H9 (cell line): ENCODE measurements at regions not wholly inside any gene's neighbourhood (a gene's known extent, or its start where the extent isn't known, plus 50 kb on each side); places are given as distances from the start of the nearest gene placed in this dataset.

Experiments used
- DNase-seq: peaks from one replicate; pipeline ENCODE4 v3.0.0-alpha.2; 2017
- H2AFZ ChIP-seq: one replicate; pipeline ENCODE4 v1.6.1; 2013; ENCODE audit warnings: mild to moderate bottlenecking, low read length, control low read depth, moderate library complexity
- H2AK5ac ChIP-seq: 2 replicates; pipeline ENCODE4 v1.6.1; 2013; ENCODE audit warnings: low read length, control low read depth, mixed read lengths; ENCODE audit not compliant: insufficient read length
- H2BK120ac ChIP-seq: one replicate; pipeline ENCODE4 v1.6.1; 2013; ENCODE audit warnings: low read depth, mild to moderate bottlenecking, low read length, control low read depth, inconsistent platforms; ENCODE audit not compliant: poor library complexity, severe bottlenecking
- H2BK12ac ChIP-seq: 2 replicates; pipeline ENCODE4 v1.6.1; 2013; ENCODE audit warnings: low read length, control low read depth, mixed read lengths, low read depth; ENCODE audit not compliant: insufficient read length
- H2BK15ac ChIP-seq: 2 replicates; pipeline ENCODE4 v1.6.1; 2013; ENCODE audit warnings: low read depth, low read length, control low read depth
- H2BK20ac ChIP-seq: one replicate; pipeline ENCODE4 v1.6.1; 2013; ENCODE audit warnings: low read depth, mild to moderate bottlenecking, low read length, control low read depth, inconsistent platforms; ENCODE audit not compliant: poor library complexity, severe bottlenecking
- H2BK5ac ChIP-seq: 2 replicates; pipeline ENCODE4 v1.6.1; 2013; ENCODE audit warnings: low read length, control low read depth, mixed read lengths; ENCODE audit not compliant: insufficient read length
- H3K14ac ChIP-seq: 2 replicates; pipeline ENCODE4 v1.6.1; 2013; ENCODE audit warnings: low read length, control low read depth; ENCODE audit not compliant: insufficient read depth
- H3K18ac ChIP-seq: 2 replicates; pipeline ENCODE4 v1.6.1; 2013; ENCODE audit warnings: low read depth, mild to moderate bottlenecking, mixed read lengths, low read length, control low read depth; ENCODE audit not compliant: insufficient read length
- H3K23ac ChIP-seq: 2 replicates; pipeline ENCODE4 v1.6.1; 2013; ENCODE audit warnings: low read length, control low read depth, mixed read lengths, low read depth; ENCODE audit not compliant: insufficient read length
- H3K23me2 ChIP-seq: 2 replicates; pipeline ENCODE4 v1.6.1; 2013; ENCODE audit warnings: low read depth, mild to moderate bottlenecking, mixed read lengths, low read length, control low read depth; ENCODE audit not compliant: insufficient read length, poor library complexity, severe bottlenecking
- H3K27ac ChIP-seq: 2 replicates; pipeline ENCODE4 v1.5.1; 2013; ENCODE audit warnings: low read length, control low read depth, mixed read lengths, low read depth; ENCODE audit not compliant: insufficient read length
- H3K27me3 ChIP-seq: 2 replicates; pipeline ENCODE4 v1.6.1; 2013; ENCODE audit warnings: low read length, control low read depth, inconsistent platforms; ENCODE audit not compliant: insufficient read depth
- H3K4ac ChIP-seq: 2 replicates; pipeline ENCODE4 v1.6.1; 2013; ENCODE audit warnings: low read depth, mild to moderate bottlenecking, control low read depth, inconsistent platforms, low read length, moderate library complexity
- H3K4me1 ChIP-seq: 2 replicates; pipeline ENCODE4 v1.6.1; 2013; ENCODE audit warnings: low read length, control low read depth, inconsistent platforms; ENCODE audit not compliant: insufficient read depth
- H3K4me2 ChIP-seq: 2 replicates; pipeline ENCODE4 v1.6.1; 2013; ENCODE audit warnings: low read length, control low read depth, mixed read lengths; ENCODE audit not compliant: insufficient read length, insufficient read depth
- H3K56ac ChIP-seq: 2 replicates; pipeline ENCODE4 v1.6.1; 2013; ENCODE audit warnings: low read depth, mild to moderate bottlenecking, mixed read lengths, low read length, control low read depth; ENCODE audit not compliant: insufficient read length
- H3K79me1 ChIP-seq: 2 replicates; pipeline ENCODE4 v1.6.1; 2013; ENCODE audit warnings: low read depth, mild to moderate bottlenecking, moderate library complexity, low read length, control low read depth, inconsistent platforms; ENCODE audit not compliant: insufficient read depth, poor library complexity, severe bottlenecking
- H3K79me2 ChIP-seq: 2 replicates; pipeline ENCODE4 v1.6.1; 2013; ENCODE audit warnings: low read length, control low read depth, inconsistent platforms; ENCODE audit not compliant: insufficient read depth
- H3K9ac ChIP-seq: 2 replicates; pipeline ENCODE4 v1.6.1; 2013; ENCODE audit warnings: low read length, control low read depth, mixed read lengths; ENCODE audit not compliant: insufficient read length; ENCODE audit errors: extremely low read depth
- H3K9me3 ChIP-seq: one replicate; pipeline ENCODE4 v1.6.1; 2013; ENCODE audit warnings: low read depth, low read length, inconsistent platforms; ENCODE audit not compliant: control insufficient read depth
- H3T11ph ChIP-seq: one replicate; pipeline ENCODE4 v1.6.1; 2013; ENCODE audit warnings: mild to moderate bottlenecking, low read length, control low read depth, inconsistent platforms
- H4K20me1 ChIP-seq: one replicate; pipeline ENCODE4 v1.6.1; 2013; ENCODE audit not compliant: control insufficient read depth, insufficient read length, insufficient read depth
- H4K5ac ChIP-seq: 2 replicates; pipeline ENCODE4 v1.6.1; 2013; ENCODE audit warnings: low read depth, mild to moderate bottlenecking, mixed read lengths, low read length, control low read depth; ENCODE audit not compliant: insufficient read length
- H4K8ac ChIP-seq: replicated peaks from 2 replicates; pipeline ENCODE4 v1.6.1; 2013; ENCODE audit warnings: low read length, control low read depth, mixed read lengths, low read depth; ENCODE audit not compliant: insufficient read length
- H4K91ac ChIP-seq: 2 replicates; pipeline ENCODE4 v1.6.1; 2013; ENCODE audit warnings: low read depth, mild to moderate bottlenecking, moderate library complexity, mixed read lengths, low read length, control low read depth; ENCODE audit not compliant: insufficient read length
- H3K27ac Mint-ChIP-seq, 3 experiments: 2 replicates in 2 of 3; 3 replicates in 1 of 3; pipeline ENCODE4 v1.8.0; 2020 to 2021; ENCODE audit warnings: mixed read lengths in 3 of 3, mild to moderate bottlenecking in 1 of 3, moderate library complexity in 1 of 3
- H3K27me3 Mint-ChIP-seq: 2 replicates; pipeline ENCODE4 v1.8.0; 2021; ENCODE audit warnings: low read depth, mild to moderate bottlenecking, moderate library complexity, mixed read lengths
- H3K36me3 Mint-ChIP-seq, 3 experiments: 2 replicates in 2 of 3; 3 replicates in 1 of 3; pipeline ENCODE4 v1.8.0; 2020 to 2021; ENCODE audit warnings: low read depth in 3 of 3, mixed read lengths in 3 of 3; ENCODE audit not compliant: insufficient read depth in 1 of 3
- H3K4me1 Mint-ChIP-seq, 2 experiments: 2 replicates each; pipeline ENCODE4 v1.8.0; 2020; ENCODE audit warnings: mixed read lengths in 2 of 2
- H3K4me3 Mint-ChIP-seq, 2 experiments: 2 replicates in 1 of 2; 3 replicates in 1 of 2; pipeline ENCODE4 v1.8.0; 2020 to 2021; ENCODE audit warnings: mild to moderate bottlenecking in 2 of 2, mixed read lengths in 2 of 2, moderate library complexity in 1 of 2
- H3K9me3 Mint-ChIP-seq, 2 experiments: 2 replicates in 1 of 2; 3 replicates in 1 of 2; pipeline ENCODE4 v1.8.0; 2020; ENCODE audit warnings: mild to moderate bottlenecking in 2 of 2, mixed read lengths in 2 of 2, moderate library complexity in 1 of 2
- CTCF ChIP-seq: fragments of 200-600 bp; sonication (generic); conservative IDR thresholded peaks from 3 replicates; pipeline ENCODE4 v1.8.0; 2021; ENCODE audit warnings: antibody characterized with exemption, mild to moderate bottlenecking
- WGBS: extraction: QIAGEN DNeasy Blood & Tissue Kit; methylation state at CpG from one replicate; pipeline ENCODE4 v1.1.7; 2013; ENCODE audit warnings: missing lambda C conversion rate, low lambda C conversion rate, mixed read lengths; ENCODE audit not compliant: insufficient read length; ENCODE audit errors: extremely low coverage; 5-methylcytosine and 5-hydroxymethylcytosine counted together

GRCh38 chr1:219488275-219488674 is 124.6 kb downstream of the ZC3H11B start:
- no peak for TF ChIP-seq CTCF
- Mint-ChIP-seq H3K27me3 (no peaks in the 10 kb centered on the region), H3K4me1 (no peaks in the 10 kb centered on the region; a peak in 1 of 4 replicates), H3K36me3 (no peaks in the 10 kb centered on the region), H3K9me3 (no peaks in the 10 kb centered on the region), H3K4me3 (no peak overlapping the region), H3K27ac (no peak overlapping the region)
- Histone ChIP-seq H3K23me2 (no peaks in the 10 kb centered on the region), H3K27me3 (no peaks in the 10 kb centered on the region), H2BK120ac (peak overlapping the region; percentile 61), H2BK20ac (no peak overlapping the region), H4K5ac (no peak overlapping the region), H3K4me1 (no peaks in the 10 kb centered on the region), H3K18ac (no peak overlapping the region), H3T11ph (no peak overlapping the region), H4K20me1 (no peaks in the 10 kb centered on the region), H3K79me1 (no peaks in the 10 kb centered on the region), H3K4me2 (no peak overlapping the region), H2BK12ac (no peak overlapping the region), H4K91ac (no peak overlapping the region), H2AK5ac (no peak overlapping the region), H3K14ac (no peak overlapping the region), H3K9me3 (no peaks in the 10 kb centered on the region), H3K4ac (no peak overlapping the region), H3K23ac (no peak overlapping the region), H4K8ac (no peak overlapping the region), H3K79me2 (no peaks in the 10 kb centered on the region), H3K9ac (no peak overlapping the region), H3K56ac (no peak overlapping the region), H2AFZ (no peak overlapping the region), H3K27ac (no peak overlapping the region), H2BK5ac (no peak overlapping the region), H2BK15ac (no peak overlapping the region)
- WGBS = no CpG with 5 or more reads among the region's 1 CpG
- no peak for DNase-seq
